ENCODE measurements at regions not wholly inside any gene's neighbourhood (a gene's known extent, or its start where the extent isn't known, plus 50 kb on each side); places are given as distances from the start of the nearest gene placed in this dataset.

DNA sequence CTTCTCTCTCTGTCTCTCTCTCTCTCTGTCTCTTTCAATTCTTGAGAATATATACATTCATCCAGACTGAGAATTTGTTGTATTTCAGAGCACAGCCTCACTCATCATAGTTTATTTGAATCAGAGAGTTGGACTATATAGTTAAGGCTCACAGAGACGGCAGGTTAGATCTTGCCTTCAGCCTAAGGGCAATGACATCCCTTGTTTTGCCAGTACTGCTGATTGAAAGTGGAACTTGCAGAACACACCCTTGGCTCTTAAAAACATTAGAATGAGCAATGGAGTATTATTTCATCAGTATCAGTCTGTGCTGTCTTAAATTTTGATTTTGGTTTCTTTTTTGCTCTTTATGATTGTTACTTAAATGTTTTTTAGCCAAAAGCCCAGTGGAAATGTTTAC lies 62.0 kb upstream of the DSG1 start:
- TF ChIP-seq MEF2A (IDR thresholded peaks at IDR 0.05; ENCODE audit: borderline replicate concordance, low read depth): no peak
- TF ChIP-seq RAD21 (IDR thresholded peaks at IDR 0.05; ENCODE audit: low read length): no peak
- TF ChIP-seq TAF1 (IDR thresholded peaks at IDR 0.05; ENCODE audit: borderline replicate concordance, low read depth, low read length): no peak
- no peak for TF ChIP-seq CTCF (IDR thresholded peaks at IDR 0.05)
- no peak for TF ChIP-seq POLR2AphosphoS5 (IDR thresholded peaks at IDR 0.05; ENCODE audit: low read depth, low read length)
- TF ChIP-seq RFX5 (IDR thresholded peaks at IDR 0.05; ENCODE audit: low read length): no peak
- TF ChIP-seq SIN3A (IDR thresholded peaks at IDR 0.05; ENCODE audit: borderline replicate concordance, low read depth, low read length): no peak
- no peak for TF ChIP-seq REST (IDR thresholded peaks at IDR 0.05; ENCODE audit: low read depth, low read length)
